ENCODE measurements at regions not wholly inside any gene's neighbourhood (a gene's known extent, or its start where the extent isn't known, plus 50 kb on each side); places are given as distances from the start of the nearest gene placed in this dataset.

- DNase-seq (ENCODE audit: low read depth in 2 of 2) = no peak
Measured at GRCh38 chr2:60158262-60158661, 395.2 kb downstream of the BCL11A start.

- no peak for DNase-seq (ENCODE audit: low read depth in 2 of 2)
Measured at GRCh38 chr2:60157283-60157682, 396.2 kb downstream of the BCL11A start.

- no peak for DNase-seq (ENCODE audit: low read depth in 2 of 2)
Measured at GRCh38 chr2:60154142-60154541, 399.3 kb downstream of the BCL11A start.

GRCh38 chr2:60152226-60152833, 401.1 kb downstream of the BCL11A start:
- DNase-seq (ENCODE audit: low read depth in 2 of 2) = no peak

- DNase-seq (ENCODE audit: low read depth in 2 of 2) = no peak
Measured at GRCh38 chr2:60149176-60149575, 404.3 kb downstream of the BCL11A start.

GRCh38 chr2:60148716-60149115, 404.7 kb downstream of the BCL11A start:
- DNase-seq (ENCODE audit: low read depth in 2 of 2) = no peak

- no peak for DNase-seq (ENCODE audit: low read depth in 2 of 2)
Measured at GRCh38 chr2:60140185-60140584, 413.3 kb downstream of the BCL11A start.

- DNase-seq (ENCODE audit: low read depth in 2 of 2) = no peak
Measured at GRCh38 chr2:60136913-60137312, 416.5 kb downstream of the BCL11A start.

GRCh38 chr2:60127191-60127590, 426.3 kb downstream of the BCL11A start:
- DNase-seq (ENCODE audit: low read depth in 2 of 2) = no peak

- no peak for DNase-seq (ENCODE audit: low read depth in 2 of 2)
Measured at GRCh38 chr2:60125611-60126426, 427.6 kb downstream of the BCL11A start.

- no peak for DNase-seq (ENCODE audit: low read depth in 2 of 2)
Measured at GRCh38 chr2:60119778-60120177, 433.7 kb downstream of the BCL11A start.

GRCh38 chr2:60118917-60119316, 434.5 kb downstream of the BCL11A start:
- no peak for DNase-seq (ENCODE audit: low read depth in 2 of 2)

- DNase-seq (ENCODE audit: low read depth in 2 of 2) = no peak
Measured at GRCh38 chr2:60118061-60118460, 435.4 kb downstream of the BCL11A start.

- no peak for DNase-seq (ENCODE audit: low read depth in 2 of 2)
Measured at GRCh38 chr2:60116161-60116875, 437.1 kb downstream of the BCL11A start.

- no peak for DNase-seq (ENCODE audit: low read depth in 2 of 2)
Measured at GRCh38 chr2:60109744-60110143, 443.7 kb downstream of the BCL11A start.

- no peak for DNase-seq (ENCODE audit: low read depth in 2 of 2)
Measured at GRCh38 chr2:60106836-60107529, 446.5 kb downstream of the BCL11A start.

- DNase-seq (ENCODE audit: low read depth in 2 of 2) = no peak
Measured at GRCh38 chr2:60105906-60106305, 447.5 kb downstream of the BCL11A start.

GRCh38 chr2:60104514-60105505, 448.6 kb downstream of the BCL11A start:
- DNase-seq (ENCODE audit: low read depth in 2 of 2) = no peak

- no peak for DNase-seq (ENCODE audit: low read depth in 2 of 2)
Measured at GRCh38 chr2:60100034-60100433, 453.4 kb downstream of the BCL11A start.

- no peak for DNase-seq (ENCODE audit: low read depth in 2 of 2)
Measured at GRCh38 chr2:60098996-60099395, 454.5 kb downstream of the BCL11A start.

GRCh38 chr2:60097298-60097697, 456.2 kb downstream of the BCL11A start:
- DNase-seq (ENCODE audit: low read depth in 2 of 2) = no peak
